HEK293 (cell line): ENCODE measurements at regions not wholly inside any gene's neighbourhood (a gene's known extent, or its start where the extent isn't known, plus 50 kb on each side); places are given as distances from the start of the nearest gene placed in this dataset.

Source experiments
- CTCF ChIA-PET: fragments of 350-600 bp; formaldehyde crosslinking; extraction: SDS; loops from one replicate; lab custom pipeline; 2021; ENCODE audit warnings: antibody characterized with exemption; lab: Yijun Ruan, JAX
- POLR2A ChIA-PET: fragments of 300-600 bp; formaldehyde crosslinking; extraction: SDS; loops from one replicate; lab custom pipeline; 2020; ENCODE audit warnings: antibody characterized with exemption, inconsistent platforms; lab: Yijun Ruan, JAX
- H3K27ac ChIP-seq: fragments of 200-500 bp; sonication (Bioruptor generic); 2 replicates; pipeline ENCODE4 v1.5.1; 2014; ENCODE audit warnings: low read depth, low read length, control low read depth, inconsistent platforms; ENCODE audit errors: extremely low read depth
- H3K36me3 ChIP-seq, 2 experiments: fragments of 200-500 bp in 1 of 2; sonication (Bioruptor generic) in 1 of 2; 1 replicate in 1 of 2; 2 replicates in 1 of 2; pipeline ENCODE4 v1.5.1; 2014 to 2017; ENCODE audit warnings: inconsistent platforms in 2 of 2, low read length in 2 of 2; ENCODE audit not compliant: control insufficient read depth in 2 of 2, insufficient read depth in 1 of 2
- H3K4me1 ChIP-seq: fragments of 200-500 bp; sonication (Bioruptor generic); 2 replicates; pipeline ENCODE4 v1.5.1; 2014; ENCODE audit warnings: mild to moderate bottlenecking, low read length, inconsistent platforms; ENCODE audit not compliant: control insufficient read depth, insufficient read depth
- H3K4me3 ChIP-seq: 2 replicates; pipeline ENCODE4 v1.5.1; 2011; ENCODE audit warnings: low read depth, mild to moderate bottlenecking, control low read depth, low read length, moderate library complexity
- H3K9me3 ChIP-seq: fragments of 200-500 bp; sonication (Bioruptor generic); 2 replicates; pipeline ENCODE4 v1.5.1; 2014; ENCODE audit warnings: low read depth, low read length, inconsistent platforms; ENCODE audit not compliant: control insufficient read depth, insufficient read depth
- BCL11A ChIP-seq: fragments of 450-650 bp; formaldehyde crosslinking; IDR thresholded peaks from 2 replicates; pipeline ENCODE4 v1.5.1; 2016; ENCODE audit warnings: low read depth, missing biosample characterization, missing genetic modification characterization
- GLIS1 ChIP-seq: fragments of 450-650 bp; formaldehyde crosslinking; IDR thresholded peaks from 2 replicates; pipeline ENCODE4 v1.5.1; 2016; ENCODE audit warnings: missing biosample characterization, missing genetic modification characterization
- KLF1 ChIP-seq: fragments of 450-650 bp; formaldehyde crosslinking; IDR thresholded peaks from 2 replicates; pipeline ENCODE4 v1.5.1; 2016; ENCODE audit warnings: missing biosample characterization, missing genetic modification characterization
- MYNN ChIP-seq: fragments of 450-650 bp; formaldehyde crosslinking; IDR thresholded peaks from 2 replicates; pipeline ENCODE4 v1.5.1; 2016; ENCODE audit warnings: missing biosample characterization, missing genetic modification characterization, borderline replicate concordance
- REPIN1 ChIP-seq: fragments of 450-650 bp; formaldehyde crosslinking; IDR thresholded peaks from 2 replicates; pipeline ENCODE4 v1.5.1; 2017; ENCODE audit warnings: missing biosample characterization, missing genetic modification characterization, low read depth
- ZBTB17 ChIP-seq: fragments of 450-650 bp; formaldehyde crosslinking; IDR thresholded peaks from 2 replicates; pipeline ENCODE4 v1.5.1; 2016; ENCODE audit warnings: missing biosample characterization, missing genetic modification characterization
- ZFP37 ChIP-seq: fragments of 450-650 bp; formaldehyde crosslinking; IDR thresholded peaks from 2 replicates; pipeline ENCODE4 v1.5.1; 2016; ENCODE audit warnings: missing biosample characterization, missing genetic modification characterization
- ZIC2 ChIP-seq: fragments of 450-650 bp; formaldehyde crosslinking; IDR thresholded peaks from 2 replicates; pipeline ENCODE4 v1.5.1; 2016; ENCODE audit warnings: missing biosample characterization, missing genetic modification characterization
- ZNF10 ChIP-seq: fragments of 450-650 bp; formaldehyde crosslinking; IDR thresholded peaks from 2 replicates; pipeline ENCODE4 v1.5.1; 2017; ENCODE audit warnings: missing biosample characterization, missing genetic modification characterization
- ZNF121 ChIP-seq: fragments of 450-650 bp; formaldehyde crosslinking; IDR thresholded peaks from 2 replicates; pipeline ENCODE4 v1.5.1; 2016; ENCODE audit warnings: missing biosample characterization, missing genetic modification characterization
- ZNF221 ChIP-seq: fragments of 450-650 bp; formaldehyde crosslinking; IDR thresholded peaks from 2 replicates; pipeline ENCODE4 v1.5.1; 2017; ENCODE audit warnings: missing biosample characterization, missing genetic modification characterization, borderline replicate concordance
- ZNF302 ChIP-seq: fragments of 450-650 bp; formaldehyde crosslinking; IDR thresholded peaks from 2 replicates; pipeline ENCODE4 v1.5.1; 2016; ENCODE audit warnings: missing biosample characterization, missing genetic modification characterization, low read depth
- ZNF423 ChIP-seq: fragments of 450-650 bp; formaldehyde crosslinking; IDR thresholded peaks from 2 replicates; pipeline ENCODE4 v1.5.1; 2016; ENCODE audit warnings: missing biosample characterization, missing genetic modification characterization
- ZNF510 ChIP-seq: fragments of 450-650 bp; formaldehyde crosslinking; IDR thresholded peaks from 2 replicates; pipeline ENCODE4 v1.5.1; 2018; ENCODE audit warnings: mild to moderate bottlenecking, missing genetic modification characterization, missing biosample characterization; ENCODE audit not compliant: insufficient replicate concordance
- ZNF561 ChIP-seq: fragments of 450-650 bp; IDR thresholded peaks from 2 replicates; pipeline ENCODE4 v1.5.1; 2018; ENCODE audit warnings: missing biosample characterization, missing genetic modification characterization, borderline replicate concordance
- ZNF610 ChIP-seq: fragments of 450-650 bp; formaldehyde crosslinking; IDR thresholded peaks from 2 replicates; pipeline ENCODE4 v1.5.1; 2016; ENCODE audit warnings: missing biosample characterization, missing genetic modification characterization, borderline replicate concordance
- ZNF830 ChIP-seq: fragments of 450-650 bp; IDR thresholded peaks from 2 replicates; pipeline ENCODE4 v1.5.0; 2018; ENCODE audit warnings: missing biosample characterization, missing genetic modification characterization, low read depth, mild to moderate bottlenecking, moderate library complexity
- TF ChIP-seq, protein P1 (sequence below): fragments of 450-650 bp; formaldehyde crosslinking; IDR thresholded peaks from 2 replicates; pipeline ENCODE4 v1.5.1; 2016; ENCODE audit warnings: missing biosample characterization, missing genetic modification characterization
- TF ChIP-seq, protein P2 (sequence below): fragments of 450-650 bp; formaldehyde crosslinking; IDR thresholded peaks from 2 replicates; pipeline ENCODE4 v1.5.1; 2016; ENCODE audit warnings: missing biosample characterization, missing genetic modification characterization
- TF ChIP-seq, protein P3 (sequence below): fragments of 450-650 bp; IDR thresholded peaks from 2 replicates; pipeline ENCODE4 v1.5.1; 2018; ENCODE audit warnings: missing biosample characterization, missing genetic modification characterization

DNA sequence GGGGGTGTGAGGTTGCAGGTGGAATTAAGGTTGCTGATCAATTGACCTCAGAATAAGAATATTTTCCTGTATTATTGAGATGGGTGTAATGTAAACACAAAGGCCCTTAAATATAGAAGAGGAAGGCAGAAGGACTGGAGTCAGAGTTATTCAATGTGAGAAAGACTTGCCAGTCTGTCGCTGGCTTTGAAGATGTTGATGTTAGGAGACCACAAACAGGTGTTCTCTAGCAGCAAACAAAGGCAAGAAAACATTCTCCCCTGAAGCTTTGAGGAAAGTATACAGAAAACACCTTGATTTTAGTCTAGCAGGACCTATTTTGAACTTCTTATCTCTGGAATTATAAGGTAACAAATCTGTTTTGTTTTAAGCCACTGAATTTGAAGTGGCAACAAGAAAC, 138.9 kb upstream of the PTPRK start (continued):
- TF ChIP-seq, protein P1, sequence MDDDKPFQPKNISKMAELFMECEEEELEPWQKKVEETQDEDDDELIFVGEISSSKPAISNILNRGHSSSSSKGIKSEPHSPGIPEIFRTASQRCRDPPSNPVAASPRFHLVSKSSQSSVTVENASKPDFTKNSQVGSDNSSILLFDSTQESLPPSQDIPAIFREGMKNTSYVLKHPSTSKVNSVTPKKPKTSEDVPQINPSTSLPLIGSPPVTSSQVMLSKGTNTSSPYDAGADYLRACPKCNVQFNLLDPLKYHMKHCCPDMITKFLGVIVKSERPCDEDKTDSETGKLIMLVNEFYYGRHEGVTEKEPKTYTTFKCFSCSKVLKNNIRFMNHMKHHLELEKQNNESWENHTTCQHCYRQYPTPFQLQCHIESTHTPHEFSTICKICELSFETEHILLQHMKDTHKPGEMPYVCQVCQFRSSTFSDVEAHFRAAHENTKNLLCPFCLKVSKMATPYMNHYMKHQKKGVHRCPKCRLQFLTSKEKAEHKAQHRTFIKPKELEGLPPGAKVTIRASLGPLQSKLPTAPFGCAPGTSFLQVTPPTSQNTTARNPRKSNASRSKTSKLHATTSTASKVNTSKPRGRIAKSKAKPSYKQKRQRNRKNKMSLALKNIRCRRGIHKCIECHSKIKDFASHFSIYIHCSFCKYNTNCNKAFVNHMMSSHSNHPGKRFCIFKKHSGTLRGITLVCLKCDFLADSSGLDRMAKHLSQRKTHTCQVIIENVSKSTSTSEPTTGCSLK (tag by site-specific recombination): no peak
- TF ChIP-seq KLF1 (tag by site-specific recombination) (no peak), ZNF830 (tag by site-specific recombination) (no peak), ZFP37 (no peak), BCL11A (tag by site-specific recombination) (no peak), ZNF221 (tag by site-specific recombination) (no peak), ZNF610 (tag by site-specific recombination) (no peak), ZNF510 (tag by site-specific recombination) (no peak)
- TF ChIP-seq, protein P2, sequence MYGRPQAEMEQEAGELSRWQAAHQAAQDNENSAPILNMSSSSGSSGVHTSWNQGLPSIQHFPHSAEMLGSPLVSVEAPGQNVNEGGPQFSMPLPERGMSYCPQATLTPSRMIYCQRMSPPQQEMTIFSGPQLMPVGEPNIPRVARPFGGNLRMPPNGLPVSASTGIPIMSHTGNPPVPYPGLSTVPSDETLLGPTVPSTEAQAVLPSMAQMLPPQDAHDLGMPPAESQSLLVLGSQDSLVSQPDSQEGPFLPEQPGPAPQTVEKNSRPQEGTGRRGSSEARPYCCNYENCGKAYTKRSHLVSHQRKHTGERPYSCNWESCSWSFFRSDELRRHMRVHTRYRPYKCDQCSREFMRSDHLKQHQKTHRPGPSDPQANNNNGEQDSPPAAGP: no peak

DNA sequence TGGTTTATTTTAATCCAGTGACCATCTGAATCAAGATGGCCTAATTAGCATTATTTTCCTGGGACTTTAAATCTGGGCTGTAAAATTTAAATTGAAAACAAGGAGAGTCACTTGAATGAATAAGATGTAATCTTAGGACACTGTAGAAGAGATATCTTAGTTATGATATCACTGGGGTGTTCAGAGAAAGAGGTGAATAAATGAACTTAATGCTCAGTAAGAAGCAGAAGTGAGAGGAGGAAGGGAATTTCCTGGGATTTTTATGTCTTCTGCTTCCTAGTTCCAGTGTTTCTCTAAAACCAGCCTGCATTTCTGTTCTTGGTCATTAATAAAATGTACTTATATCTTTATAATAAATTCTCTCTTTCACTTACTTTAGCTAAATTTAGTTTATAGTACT, 136.8 kb upstream of the PTPRK start:
- TF ChIP-seq ZIC2 (tag by site-specific recombination) (no peak), ZNF121 (no peak), REPIN1 (no peak), MYNN (tag by site-specific recombination) (no peak), ZNF302 (tag by site-specific recombination) (no peak), ZNF423 (tag by site-specific recombination) (no peak), ZNF561 (no peak), GLIS1 (tag by site-specific recombination) (no peak), ZBTB17 (no peak), ZNF10 (tag by site-specific recombination) (no peak)
- TF ChIP-seq, protein P3, sequence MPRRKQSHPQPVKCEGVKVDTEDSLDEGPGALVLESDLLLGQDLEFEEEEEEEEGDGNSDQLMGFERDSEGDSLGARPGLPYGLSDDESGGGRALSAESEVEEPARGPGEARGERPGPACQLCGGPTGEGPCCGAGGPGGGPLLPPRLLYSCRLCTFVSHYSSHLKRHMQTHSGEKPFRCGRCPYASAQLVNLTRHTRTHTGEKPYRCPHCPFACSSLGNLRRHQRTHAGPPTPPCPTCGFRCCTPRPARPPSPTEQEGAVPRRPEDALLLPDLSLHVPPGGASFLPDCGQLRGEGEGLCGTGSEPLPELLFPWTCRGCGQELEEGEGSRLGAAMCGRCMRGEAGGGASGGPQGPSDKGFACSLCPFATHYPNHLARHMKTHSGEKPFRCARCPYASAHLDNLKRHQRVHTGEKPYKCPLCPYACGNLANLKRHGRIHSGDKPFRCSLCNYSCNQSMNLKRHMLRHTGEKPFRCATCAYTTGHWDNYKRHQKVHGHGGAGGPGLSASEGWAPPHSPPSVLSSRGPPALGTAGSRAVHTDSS (tag by site-specific recombination): no peak
- TF ChIP-seq, protein P2: no peak
- ChIA-PET POLR2A (no interaction called here), CTCF (interaction anchor here (0.6 kb wide), 1 partner anchor 327 kb away, joined by 3 read pairs; no protein-coding TSS in a partner anchor)
- H3K4me1 ChIP-seq: no peaks in the 10 kb centered on the region; the same call in 1 of the 2 replicates
- no peaks in the 10 kb centered on the region for H3K9me3 ChIP-seq
- H3K36me3 ChIP-seq: no peaks in the 10 kb centered on the region
- H3K4me3 ChIP-seq: no peak overlapping the region
- H3K27ac ChIP-seq: no peak overlapping the region
